ENCODE measurements at regions not wholly inside any gene's neighbourhood (a gene's known extent, or its start where the extent isn't known, plus 50 kb on each side); places are given as distances from the start of the nearest gene placed in this dataset.
"Not testable (repeated sequence)": the region's sequence is repeated elsewhere in the genome, so short reads cannot be mapped to it uniquely, and the experiment has no call there.

DNA sequence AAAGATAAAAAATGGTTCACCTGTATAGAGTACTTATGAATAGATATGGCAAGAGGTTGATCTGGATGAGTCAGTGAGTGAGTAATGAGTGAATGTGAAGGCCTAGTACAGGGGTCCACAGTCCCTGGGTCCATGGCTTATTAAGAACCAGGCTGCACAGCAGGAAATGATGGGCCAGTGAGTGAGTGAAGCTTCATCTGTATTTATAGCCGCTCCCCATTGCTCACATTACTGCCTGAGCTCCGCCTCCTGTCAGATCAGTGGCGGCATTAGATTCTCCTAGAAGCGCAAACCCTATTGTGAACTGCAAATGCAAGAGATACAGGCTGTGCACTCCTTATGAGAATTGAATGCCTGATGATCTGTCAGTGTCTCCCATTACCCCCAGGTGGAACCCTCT lies 307.7 kb upstream of the ZNF608 start:
- no peak for DNase-seq

- no peak for DNase-seq
These were observed 310.4 kb upstream of the ZNF608 start for GRCh38 chr5:125056671-125057485.

- peak; percentile 91 for DNase-seq
These were observed 311.7 kb upstream of the ZNF608 start for GRCh38 chr5:125057912-125058826.

DNA sequence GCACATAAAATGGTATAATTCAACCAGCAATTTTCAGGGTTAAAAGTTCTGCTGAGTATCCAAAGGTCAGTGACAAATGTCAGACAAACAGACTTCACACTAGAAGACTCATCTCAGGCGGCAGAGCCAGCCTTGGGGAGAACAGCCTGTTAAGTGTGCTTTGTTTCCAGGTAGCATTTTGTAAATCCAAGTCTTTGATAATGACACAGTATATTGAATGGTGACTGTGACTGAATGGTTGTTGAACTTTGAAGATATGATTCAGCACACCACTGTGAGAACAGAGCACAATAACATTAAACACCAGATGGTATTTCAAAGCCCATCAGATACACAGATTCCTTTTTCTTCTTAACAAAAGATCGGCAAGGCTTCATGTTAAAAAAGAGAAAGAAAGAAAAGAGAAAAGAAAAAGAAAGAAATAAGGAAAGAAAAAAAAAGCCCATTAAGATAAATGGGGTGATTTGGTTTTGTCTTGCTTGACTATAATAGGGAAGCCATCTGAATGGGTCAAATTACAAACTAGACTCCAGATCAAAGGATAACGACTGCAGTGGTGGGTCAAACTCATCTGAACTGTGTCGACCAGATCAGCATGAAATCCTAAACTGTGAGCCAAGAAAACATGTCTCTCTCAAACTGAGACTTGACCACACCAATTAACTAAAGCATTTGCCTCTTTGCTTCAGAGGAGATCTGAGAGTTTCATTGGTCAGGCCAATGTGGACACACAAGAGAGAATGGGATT lies 313.0 kb upstream of the ZNF608 start:
- DNase-seq: peak; percentile 71

DNA sequence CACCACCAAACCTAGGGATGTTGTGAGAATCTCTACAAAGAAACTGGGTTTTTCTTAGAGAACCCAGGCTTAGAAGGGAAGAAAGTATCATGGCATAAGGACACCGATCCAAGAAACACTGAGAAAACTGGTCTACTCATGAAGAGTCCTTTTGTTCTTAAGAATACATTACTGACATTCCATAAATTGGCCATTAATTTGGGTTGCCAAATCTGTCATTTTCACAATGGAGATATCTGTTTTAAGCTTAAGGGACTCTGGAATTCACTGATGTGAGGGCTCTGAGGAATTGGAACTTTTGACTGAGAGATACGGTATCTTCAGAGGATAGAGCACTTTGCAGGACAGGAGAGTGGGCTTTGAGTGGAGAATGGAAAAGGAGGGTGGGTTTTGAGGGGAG lies 315.3 kb upstream of the ZNF608 start:
- DNase-seq: no peak

DNA sequence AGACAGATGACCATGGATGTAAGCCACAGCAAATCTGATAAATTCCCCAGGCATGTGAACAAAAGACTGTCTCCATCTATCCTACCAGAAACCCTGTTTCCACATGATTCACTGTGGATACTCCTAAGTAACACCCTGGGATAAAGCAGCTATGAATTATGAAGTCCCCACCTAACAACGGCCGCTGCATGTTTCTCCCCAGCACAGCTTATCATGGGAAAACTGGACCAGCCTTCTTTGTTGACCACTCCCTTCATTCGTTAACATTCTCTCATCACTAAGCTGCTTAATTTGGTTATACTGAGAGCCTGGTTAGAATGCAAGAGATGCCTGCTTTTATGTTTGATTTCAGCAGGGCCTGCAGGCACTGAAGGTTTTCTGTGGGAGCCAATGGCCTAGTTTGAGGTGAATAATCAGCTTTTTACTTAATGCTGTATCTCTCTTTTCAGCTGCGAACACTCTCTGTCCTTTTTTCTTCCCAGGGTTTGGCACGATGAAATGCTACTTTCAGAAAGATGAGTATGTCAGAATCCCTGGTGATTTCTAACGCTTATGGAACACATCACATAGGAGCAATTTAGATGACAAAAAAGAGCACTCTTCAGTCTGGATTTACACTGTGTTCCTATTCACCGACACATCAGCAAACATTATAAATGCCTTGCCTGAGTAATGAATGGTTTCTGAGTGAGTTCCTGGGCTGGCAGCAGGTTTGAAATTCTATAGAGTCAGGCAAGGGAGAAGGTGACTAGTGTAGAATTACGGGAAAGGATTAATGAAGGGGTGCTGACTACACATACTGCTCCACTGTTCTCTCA lies 318.4 kb upstream of the ZNF608 start:
- peak; percentile 75 for DNase-seq

DNA sequence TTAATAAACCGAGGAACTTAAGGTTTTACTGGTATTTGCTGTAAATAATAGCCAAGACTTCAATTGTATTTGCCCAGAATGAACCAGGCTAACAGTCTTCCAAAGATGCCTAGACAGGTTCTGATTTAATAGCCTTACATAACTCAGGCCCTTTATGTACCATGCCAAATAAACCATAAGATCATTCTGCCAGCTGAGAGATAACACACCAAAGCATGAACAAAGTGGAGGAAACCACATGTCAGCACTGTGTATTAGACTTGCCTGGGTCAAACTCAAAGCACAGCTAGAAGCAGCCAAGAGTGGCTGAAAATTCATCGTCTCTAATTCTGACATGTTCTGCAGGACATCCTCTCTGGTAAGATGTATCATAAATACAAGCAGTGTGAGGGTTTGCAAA lies 319.3 kb upstream of the ZNF608 start:
- DNase-seq: no peak

GRCh38 chr5:125070961-125071360 lies 324.5 kb upstream of the ZNF608 start:
- DNase-seq: no peak

- no peak for DNase-seq
These were observed 326.7 kb upstream of the ZNF608 start for GRCh38 chr5:125073090-125073489.

DNA sequence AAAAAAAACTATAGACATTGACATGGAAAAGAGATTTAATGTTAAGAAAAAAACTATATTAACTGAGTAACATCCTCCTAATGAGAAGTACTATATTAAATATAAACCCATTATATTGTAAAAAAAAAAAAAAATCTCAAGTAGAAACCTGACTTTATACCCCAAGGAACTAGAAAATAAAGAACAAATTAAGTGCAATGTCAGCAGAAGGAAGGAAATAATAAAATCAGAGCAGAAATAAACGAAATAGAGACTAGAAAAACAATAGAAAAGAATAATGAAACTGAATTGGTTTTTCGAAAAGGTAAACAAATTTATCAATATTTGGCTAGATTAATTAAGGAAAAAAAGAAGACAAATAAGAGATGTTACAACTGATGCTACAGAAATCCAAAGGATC lies 329.1 kb upstream of the ZNF608 start:
- DNase-seq: no peak

GRCh38 chr5:125079028-125079427 lies 332.6 kb upstream of the ZNF608 start:
- DNase-seq: not testable (repeated sequence)

DNA sequence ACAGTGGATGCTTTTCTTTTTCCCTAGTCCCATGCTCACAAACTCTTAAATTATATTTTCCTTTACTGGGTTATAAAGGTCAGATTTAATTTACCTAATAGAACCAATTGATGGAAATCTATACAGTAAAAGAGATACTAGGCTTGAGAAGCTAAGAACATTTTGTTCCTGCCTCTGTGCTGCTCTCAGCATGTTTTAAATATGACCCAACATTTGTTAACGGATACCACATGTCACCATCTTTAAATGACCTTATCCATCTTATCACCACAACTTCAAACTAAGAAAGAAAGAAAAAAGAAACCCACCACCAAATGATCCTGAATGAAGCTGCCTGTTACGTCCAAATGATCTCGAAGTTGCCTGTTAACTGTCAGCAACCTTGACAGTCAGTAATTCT lies 334.7 kb upstream of the ZNF608 start:
- no peak for DNase-seq

GRCh38 chr5:125083981-125084380 lies 337.5 kb upstream of the ZNF608 start:
- no peak for DNase-seq

DNA sequence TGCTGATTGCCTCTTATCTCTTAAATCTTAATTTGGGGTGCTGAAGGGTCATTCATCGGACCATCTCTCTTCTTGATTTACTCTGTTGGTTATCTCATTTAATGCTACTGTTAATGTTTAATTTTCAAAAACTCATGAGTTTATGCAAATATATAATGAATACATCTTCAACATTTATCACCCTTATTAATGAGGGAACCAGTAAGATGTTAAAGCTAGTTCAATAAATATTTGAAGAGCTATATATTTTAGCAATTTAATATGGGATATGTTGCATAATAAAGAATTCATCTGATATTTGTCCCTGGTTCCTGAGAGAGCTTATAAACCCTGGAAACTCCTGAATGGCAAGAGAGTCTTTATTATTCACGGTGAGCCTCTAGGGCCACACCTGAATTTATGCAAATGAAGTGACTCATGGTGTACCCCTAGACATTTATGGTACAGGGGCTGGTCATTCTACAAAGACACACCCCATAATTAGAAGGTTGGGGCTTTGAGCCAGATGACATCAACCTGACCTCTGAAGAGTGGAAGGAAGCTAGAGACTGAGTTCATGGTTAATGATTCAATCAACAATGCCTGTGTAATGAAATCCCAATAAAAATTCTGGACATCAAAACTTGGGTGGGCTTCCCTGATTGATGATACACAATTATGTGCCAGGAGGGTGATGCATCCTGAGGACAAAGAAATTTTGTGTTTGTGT lies 339.5 kb upstream of the ZNF608 start:
- no peak for DNase-seq

DNA sequence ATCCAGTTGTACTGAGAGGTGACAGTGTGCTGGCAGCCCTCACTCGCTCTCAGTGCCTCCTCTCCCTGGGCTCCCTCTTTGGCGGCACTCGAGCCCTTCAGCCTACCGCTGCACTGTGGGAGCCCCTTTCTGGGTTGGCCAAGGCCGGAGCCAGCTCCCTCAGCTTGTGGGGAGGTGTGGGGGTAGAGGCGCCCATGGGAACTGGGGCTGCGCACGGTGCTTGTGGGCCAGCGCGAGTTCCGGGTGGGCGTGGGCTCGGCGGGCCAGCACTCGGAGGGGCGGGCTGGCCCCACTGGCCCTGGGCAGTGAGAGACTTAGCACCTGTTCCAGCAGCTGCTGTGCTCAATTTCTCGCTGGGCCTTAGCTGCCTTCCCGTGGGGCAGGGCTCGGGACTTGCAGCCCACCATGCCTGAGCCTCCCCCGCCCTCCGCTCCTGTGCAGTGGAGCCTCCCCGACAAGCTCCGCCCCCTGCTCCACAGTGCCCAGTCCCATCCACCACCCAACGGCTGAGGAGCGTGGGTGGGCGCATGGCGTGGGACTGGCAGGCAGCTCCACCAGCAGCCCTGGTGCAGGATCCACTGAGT lies 342.2 kb upstream of the ZNF608 start:
- DNase-seq: no peak

- DNase-seq: not testable (repeated sequence)
These were observed 345.7 kb upstream of the ZNF608 start for GRCh38 chr5:125092138-125092537.

DNA sequence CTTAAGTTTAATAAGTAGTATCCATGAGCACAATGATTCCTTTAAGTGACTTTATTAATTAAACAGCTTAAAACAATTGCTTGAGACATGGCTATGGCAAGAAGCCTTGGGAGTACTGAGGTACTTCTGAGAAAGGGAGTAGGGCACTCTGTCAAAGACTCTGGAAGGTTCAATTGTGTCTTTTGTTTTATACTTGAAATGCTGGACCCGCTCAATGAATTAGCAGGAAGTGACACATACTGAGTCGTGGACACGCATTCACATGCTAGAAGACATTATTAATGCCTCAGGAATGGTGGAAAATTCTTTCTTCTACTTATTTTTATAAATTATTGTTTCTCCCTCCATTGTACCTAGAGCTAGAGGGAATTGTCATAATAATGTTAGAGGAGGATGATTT lies 347.3 kb upstream of the ZNF608 start:
- no peak for DNase-seq

DNA sequence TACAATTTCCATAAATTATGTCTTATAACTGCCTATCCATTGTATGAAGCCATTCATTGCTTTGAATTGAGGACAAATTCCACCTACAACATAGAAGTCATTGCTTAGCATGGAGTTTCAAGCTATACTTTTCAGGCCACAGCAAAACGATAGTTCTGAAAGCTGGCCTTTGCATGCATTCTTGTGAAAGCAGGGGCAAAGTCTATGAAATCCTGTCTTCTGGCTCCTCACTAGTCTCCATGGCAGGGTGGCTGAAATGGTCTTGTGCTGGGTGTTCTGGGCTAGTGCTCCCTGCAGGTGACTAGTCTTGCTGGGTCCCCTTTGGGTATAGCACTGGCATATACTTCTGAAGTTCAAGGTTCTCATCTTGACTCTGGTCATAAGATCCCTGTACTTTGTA lies 353.9 kb upstream of the ZNF608 start:
- no peak for DNase-seq

- no peak for DNase-seq
These were observed 354.5 kb upstream of the ZNF608 start for GRCh38 chr5:125100951-125101350.

- no peak for DNase-seq
These were observed 357.0 kb upstream of the ZNF608 start for GRCh38 chr5:125103459-125103858.

DNA sequence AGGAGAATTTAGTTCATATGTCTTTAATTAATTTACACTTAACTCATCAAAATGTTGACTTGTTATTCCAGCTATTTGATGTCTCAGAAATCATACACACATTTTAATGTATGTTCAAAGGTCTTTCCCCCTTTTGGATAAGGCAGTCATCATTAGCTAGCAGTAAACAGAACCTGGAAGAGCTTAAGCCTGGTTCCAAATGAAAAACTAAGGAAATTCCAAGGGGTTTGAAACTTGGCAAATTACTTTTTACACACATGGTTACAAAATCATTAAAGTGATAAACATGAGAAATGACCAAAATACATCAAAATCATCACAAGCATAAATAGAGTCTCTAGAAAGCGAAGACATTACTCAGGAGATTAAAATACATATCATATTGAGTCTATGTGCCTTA lies 359.8 kb upstream of the ZNF608 start:
- no peak for DNase-seq
